GM21737 (cell line): ENCODE measurements at regions not wholly inside any gene's neighbourhood (a gene's known extent, or its start where the extent isn't known, plus 50 kb on each side); places are given as distances from the start of the nearest gene placed in this dataset.

Source experiments
- ATAC-seq: cut with Tn5 transposase; IDR thresholded peaks from one replicate; pipeline ENCODE4 v1.9.1; 2021; ENCODE audit warnings: mild to moderate bottlenecking, moderate library complexity; ENCODE audit not compliant: unreplicated experiment

DNA sequence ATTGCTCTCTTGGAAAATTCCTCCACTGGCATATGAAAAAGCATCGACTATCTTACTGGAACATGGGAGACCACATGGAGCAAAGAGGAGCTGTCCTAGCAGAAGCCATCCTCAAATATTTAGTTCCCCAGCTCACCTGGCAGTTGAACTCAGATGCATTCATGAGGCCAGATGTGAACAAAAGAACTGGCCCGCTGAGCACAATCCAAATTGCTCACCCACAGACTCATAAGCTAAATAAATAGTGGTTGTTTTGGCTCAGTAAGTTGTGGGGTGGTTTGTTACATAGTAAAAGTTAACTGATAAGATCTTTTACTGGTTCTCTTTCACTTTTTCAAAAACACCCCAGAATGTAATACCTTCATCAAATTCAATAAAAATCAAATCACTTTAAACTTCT, 108.6 kb upstream of the CWC22 start:
- ATAC-seq: no peak

DNA sequence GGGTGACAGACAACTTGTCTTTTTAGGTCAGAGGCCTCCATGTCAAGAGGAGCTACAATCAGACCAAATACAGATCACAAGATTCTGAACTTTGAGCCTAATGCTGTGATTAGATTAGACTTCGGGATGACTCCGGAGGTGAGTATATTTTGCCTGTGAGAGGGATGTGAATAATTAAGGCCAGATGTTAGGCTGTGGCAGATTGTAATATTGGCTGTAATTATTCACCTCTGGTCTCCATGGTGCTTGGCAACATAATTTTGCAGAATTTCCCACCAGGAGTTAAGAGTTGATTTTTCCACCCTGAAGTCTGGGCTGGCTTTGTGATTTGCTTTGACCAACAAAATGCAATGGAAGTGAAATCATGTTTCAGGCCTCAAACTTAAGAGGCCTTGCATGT, 108.2 kb upstream of the CWC22 start:
- ATAC-seq: no peak

DNA sequence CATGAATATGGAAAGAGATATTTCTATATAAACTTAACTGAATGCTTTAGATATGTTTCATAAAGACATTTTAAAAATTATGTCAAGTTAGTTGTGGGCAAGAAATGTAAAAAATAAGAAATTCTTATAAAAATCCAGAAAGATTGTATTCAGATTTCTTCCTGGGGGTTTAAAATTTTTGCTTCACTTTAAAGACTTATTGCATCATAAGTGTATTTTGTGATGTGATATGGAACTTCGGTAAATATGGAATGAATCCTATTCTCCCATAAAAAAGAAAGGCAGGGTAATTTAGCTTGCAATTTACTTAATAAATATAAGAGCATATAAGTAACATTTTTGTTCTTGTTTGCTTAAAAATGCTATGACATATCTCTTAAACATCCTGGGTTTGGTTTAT, 104.8 kb upstream of the CWC22 start:
- ATAC-seq: no peak

DNA sequence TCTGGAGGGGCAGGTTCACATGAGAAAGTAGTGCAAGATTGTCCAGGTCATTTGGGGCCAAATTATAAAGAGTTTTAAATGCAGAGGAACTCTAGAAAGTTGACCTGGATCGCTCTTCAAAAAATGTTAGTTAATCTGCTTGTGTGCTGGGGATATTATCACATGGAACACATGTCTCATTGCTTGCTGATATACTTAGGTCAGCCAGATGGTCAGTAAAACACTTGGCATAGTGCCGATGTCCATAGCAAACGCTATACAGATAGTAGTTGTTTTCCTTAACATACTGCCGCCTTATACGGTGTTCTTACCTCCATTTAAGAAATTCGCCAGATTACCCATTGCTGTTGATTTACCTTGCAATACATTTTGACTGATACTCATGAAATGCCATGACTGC, 103.4 kb upstream of the CWC22 start:
- no peak for ATAC-seq

DNA sequence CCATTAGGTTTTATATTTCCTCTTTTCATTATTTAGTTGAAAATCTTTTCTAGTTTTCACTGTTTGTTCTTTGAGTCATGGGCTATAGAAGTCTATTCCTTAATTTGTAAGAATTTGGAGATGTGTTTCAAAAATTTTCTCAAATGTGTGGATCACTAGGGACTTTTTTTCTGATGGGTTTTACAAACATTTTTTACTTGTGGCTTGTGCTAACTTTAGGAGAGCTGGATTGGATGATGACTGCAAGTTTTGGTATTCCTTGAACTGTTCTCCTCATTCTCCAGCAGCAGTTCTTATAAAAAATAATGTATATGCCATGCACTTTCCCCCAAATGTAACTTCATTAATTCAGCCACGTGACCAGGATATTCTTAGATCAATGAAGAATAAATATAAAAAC, 94.7 kb upstream of the CWC22 start:
- no peak for ATAC-seq

DNA sequence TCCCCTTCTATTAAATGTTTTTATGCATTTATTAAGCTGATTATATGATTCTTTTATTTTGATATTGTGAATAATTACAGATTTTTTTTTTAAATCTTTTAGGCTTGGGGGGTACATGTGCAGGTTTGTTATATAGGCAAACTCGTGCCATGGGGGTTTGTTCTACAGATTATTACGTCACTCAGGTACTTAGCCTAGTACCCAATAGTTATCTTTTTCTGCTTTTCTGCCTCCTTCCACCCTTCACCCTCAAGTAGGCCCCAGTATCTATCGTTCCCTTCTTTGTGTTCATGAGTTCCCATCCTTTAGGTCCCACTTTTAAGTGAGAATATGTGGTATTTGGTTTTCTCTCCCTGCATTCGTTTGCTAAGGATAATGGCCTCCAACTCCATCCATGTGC, 92.2 kb upstream of the CWC22 start:
- no peak for ATAC-seq

DNA sequence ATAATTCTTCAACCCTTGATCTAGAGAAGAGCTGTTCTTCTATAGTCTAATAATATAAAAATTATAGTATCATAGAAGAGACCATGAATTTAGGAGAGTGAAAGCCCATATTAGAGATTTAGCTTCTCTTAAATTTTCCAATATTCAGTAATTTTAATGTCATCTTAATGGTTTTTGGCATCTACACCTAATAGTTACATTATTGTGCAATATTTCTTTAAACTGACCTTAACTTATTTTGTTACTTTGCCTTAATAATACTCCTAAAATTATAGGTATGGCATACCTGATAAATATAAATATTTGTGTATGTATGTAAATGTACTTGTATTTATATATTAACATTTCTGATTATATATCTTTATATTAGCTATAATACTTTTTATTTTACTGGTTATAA, 78.0 kb upstream of the CWC22 start:
- ATAC-seq: no peak

DNA sequence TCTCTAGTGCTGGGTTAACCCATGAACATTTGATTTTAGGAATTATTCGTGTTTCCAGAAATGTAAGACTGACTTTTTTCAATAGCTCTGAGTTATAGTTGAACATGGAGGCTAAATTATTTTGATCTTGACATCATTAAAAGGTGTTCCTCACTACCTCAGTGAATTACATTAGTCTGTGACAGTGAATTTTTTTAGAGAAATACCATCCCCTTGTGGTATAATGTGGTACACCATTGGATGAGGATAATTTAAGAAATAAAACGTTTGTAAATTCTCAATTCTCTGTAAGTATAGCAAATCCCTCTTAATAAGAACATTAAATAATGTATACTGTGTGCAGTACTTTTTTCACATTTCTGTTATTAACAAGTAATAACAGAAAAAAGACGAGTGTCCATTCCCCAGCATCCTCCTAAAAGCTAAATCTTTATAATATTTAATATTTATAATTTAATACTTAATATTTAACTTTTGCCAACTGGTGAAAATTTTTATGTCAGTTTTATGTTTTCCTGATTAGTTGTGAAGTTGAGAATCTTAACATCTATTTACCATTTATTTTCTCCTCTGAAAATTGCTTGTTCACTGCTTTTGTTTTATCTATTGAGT, 70.3 kb upstream of the CWC22 start:
- ATAC-seq: no peak

DNA sequence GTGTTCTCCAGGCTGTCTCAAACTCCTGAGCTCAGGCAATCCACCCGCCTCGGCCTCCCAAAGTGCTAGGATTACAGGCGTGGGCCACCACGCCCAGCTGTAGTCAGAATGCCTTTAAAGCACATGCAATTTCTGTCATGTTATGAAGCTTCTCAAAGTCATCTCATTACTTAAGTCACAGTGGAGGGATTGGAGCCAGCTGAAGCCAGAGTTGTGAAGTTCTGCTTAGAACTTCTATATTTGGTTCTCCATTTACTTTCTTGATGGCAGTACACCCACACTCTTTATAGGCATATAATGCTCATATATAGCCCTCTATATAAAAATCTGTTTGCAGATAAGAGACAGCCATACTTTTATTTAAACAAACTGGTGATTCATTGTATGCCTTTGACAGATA, 68.8 kb upstream of the CWC22 start:
- no peak for ATAC-seq

DNA sequence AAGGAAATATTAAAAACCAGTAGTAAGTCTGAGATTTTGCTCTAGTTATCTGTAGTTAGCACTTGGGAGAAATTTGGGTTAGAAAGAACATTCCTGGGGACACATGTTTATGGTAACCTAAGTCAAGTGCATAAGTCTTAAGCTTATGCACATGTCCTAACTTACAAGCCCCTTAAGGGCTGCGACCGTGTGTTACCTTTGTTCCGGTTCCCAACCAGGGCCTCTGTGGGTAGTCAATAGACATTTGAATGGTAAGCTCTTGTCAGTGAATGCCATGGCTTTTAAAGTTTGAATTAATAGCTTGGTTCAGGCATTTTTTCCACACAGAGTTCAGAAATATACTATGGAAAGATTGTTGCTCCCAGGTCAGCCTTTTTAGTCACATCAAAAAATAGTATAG, 64.7 kb upstream of the CWC22 start:
- ATAC-seq: no peak

DNA sequence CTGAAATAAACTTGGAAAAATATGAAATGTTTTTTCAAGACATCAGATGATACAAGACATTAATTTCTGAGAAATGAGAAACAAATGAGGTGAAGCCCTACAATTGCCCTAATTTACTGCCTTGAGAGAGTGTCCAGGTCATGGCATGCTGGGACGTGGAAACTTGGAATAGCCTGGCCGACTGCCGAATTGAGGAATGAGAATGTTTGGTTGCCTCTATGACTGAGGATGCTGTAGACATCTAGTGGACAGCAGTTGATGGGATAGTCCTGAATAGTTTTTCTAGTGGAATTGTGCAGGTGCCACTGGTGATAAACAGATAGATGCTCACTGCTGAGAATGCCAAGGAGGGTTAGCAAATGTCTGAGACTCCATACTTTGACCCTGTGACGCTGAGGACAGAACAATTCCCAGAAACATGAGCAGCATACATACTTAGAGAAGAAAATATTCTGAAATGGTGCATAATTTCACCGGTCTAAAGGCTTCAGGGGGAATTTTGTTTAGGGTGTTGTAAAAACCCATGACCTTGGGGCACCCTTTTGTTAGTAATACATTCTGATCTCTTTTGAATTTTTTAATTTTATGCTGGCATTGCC, 56.5 kb upstream of the CWC22 start:
- no peak for ATAC-seq

DNA sequence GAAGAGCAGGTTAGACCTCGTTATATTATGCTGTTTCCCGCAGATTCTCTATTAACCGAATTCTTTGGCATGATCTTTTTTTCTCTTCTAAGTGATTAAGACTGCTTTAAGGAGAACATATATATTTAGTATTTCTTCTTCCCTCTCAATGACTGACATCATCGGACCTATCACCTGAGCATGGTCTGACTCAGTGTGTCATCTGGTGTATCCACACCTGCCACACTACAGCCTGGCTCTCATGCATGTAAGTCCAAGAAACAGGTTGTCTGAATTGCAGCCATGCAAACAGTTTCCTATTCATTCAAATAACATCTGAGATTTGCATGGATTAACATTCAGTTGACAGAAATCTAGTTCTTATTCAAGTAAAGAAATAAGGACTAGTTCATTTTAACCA, 55.1 kb upstream of the CWC22 start:
- ATAC-seq: no peak

DNA sequence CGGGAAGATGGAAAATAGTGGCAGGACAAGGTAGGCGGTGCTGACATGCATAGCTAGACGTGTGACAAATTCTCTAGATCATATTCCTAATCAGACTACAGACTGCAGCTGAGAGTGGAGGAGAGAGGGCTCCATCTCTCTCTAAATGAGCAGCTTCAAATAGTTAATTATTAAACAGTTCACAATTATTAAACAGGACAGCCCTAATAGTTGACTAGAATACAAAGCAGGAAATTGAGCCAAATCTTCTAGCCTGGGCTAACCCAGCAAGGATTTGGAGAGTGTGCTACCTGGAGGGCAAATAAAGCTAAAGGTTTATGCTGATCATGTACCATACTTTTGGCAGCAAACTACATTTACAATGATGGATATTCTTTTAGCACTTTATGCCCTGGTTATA, 54.4 kb upstream of the CWC22 start:
- ATAC-seq: no peak

DNA sequence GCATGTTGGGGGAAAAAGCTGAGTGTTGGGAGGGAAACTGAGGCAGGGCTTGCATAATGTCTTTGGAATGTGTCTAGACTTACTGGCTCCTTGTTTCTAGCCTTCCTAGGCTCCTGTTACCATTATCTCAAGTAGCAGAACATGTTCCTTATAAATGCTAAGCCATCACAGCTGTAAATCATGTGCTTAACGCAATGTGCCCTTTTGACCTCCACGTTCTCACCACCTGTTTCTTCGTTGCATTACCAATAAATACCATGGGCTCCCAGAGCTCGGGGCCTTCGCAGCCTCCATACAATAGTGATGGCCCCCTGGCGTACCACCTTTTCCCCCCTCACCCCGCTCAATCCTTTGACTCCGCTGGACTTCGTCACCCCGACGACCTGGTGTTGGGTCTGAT, 54.0 kb upstream of the CWC22 start:
- no peak for ATAC-seq

DNA sequence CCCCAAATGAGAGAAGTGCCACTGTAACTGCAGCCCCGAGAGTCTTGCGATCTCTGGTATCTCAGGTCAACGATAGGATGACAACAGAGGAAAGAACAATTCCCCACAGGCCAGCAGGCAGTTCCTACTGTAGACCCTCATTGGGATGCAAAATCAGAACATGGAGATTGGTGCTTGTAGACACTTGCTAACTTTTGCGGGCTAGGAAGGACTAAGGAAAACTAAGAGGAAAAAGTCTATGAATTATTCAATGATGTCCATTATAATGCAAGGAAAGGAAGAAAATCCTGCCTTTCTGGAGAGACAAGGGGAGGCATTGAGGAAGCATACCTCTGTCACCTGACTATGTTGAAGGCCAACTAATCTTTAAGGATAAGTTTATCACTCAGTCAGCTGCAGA, 51.9 kb upstream of the CWC22 start:
- no peak for ATAC-seq

DNA sequence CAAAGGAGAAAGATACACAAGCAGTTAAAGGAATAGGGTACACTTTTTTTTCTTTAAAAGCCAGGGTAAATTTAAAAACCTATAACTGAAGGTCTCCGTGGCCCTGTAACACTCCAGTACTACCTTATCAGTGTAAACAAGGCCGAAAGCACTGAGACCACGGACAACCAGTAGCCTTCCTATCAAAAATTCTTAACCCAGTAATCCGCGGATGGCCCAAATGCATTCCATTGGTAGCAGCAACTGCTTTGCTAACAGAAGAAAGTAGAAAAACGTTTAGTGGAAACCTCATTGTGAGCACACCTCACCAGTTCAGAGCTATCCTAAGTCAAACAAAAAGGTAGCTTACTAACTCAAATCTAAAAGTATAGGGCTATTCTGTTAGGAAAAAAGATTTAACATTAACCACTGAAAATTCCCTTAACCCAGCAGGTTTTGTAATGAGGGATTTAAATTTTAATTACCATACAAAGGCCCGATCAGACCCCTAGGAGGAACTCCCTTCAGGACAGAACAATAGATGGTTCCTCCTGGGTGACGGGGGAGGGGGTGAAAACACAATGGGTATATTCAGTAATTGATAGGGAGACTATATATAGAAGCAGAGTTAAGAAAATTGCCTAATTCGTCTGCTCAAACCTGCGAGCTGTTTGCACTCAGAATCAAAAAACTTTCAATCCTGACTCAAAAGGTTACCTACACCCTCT, 50.8 kb upstream of the CWC22 start:
- ATAC-seq: no peak
